WI38 (cell line): ENCODE measurements at regions not wholly inside any gene's neighbourhood (a gene's known extent, or its start where the extent isn't known, plus 50 kb on each side); places are given as distances from the start of the nearest gene placed in this dataset.

ENCODE experiments used
- H3K4me3 ChIP-seq: 2 replicates; pipeline ENCODE4 v1.5.1; 2011; ENCODE audit warnings: low read depth, mild to moderate bottlenecking, control low read depth, low read length
- TF ChIP-seq, protein P1 (sequence below): IDR thresholded peaks from 2 replicates; pipeline ENCODE4 v1.5.1; 2012; ENCODE audit warnings: low read depth, mild to moderate bottlenecking, control low read depth, low read length

DNA sequence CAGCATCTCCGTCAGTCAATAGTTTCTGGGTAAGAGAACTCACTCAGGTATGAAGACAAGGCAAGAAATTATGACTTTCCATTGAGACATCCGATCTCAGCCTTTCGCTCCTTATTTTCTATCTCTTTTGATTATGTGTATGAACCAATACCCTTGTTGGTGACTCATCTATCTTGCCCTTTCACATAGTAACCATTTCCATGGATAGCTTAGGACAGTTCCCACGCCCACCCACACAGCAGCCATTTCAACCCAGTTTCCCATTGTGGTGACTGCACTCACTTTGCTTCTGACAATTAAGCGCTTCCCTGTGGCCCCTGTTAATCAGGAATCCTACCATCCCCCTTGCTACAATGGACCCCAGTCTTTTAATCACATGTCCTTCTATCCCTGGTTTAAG is 210.6 kb upstream of the ADGRL2 start:
- TF ChIP-seq, protein P1, sequence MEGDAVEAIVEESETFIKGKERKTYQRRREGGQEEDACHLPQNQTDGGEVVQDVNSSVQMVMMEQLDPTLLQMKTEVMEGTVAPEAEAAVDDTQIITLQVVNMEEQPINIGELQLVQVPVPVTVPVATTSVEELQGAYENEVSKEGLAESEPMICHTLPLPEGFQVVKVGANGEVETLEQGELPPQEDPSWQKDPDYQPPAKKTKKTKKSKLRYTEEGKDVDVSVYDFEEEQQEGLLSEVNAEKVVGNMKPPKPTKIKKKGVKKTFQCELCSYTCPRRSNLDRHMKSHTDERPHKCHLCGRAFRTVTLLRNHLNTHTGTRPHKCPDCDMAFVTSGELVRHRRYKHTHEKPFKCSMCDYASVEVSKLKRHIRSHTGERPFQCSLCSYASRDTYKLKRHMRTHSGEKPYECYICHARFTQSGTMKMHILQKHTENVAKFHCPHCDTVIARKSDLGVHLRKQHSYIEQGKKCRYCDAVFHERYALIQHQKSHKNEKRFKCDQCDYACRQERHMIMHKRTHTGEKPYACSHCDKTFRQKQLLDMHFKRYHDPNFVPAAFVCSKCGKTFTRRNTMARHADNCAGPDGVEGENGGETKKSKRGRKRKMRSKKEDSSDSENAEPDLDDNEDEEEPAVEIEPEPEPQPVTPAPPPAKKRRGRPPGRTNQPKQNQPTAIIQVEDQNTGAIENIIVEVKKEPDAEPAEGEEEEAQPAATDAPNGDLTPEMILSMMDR, result no peak
- H3K4me3 ChIP-seq, result no peak overlapping the region

- no peak overlapping the region for H3K4me3 ChIP-seq
- TF ChIP-seq, protein P1, result no peak
These were observed 212.6 kb upstream of the ADGRL2 start for GRCh38 chr1:81588149-81588548.

- TF ChIP-seq, protein P1, result no peak
- H3K4me3 ChIP-seq, result no peak overlapping the region
These were observed 213.3 kb upstream of the ADGRL2 start for GRCh38 chr1:81587426-81587825.

GRCh38 chr1:81585371-81585770 is 215.4 kb upstream of the ADGRL2 start:
- H3K4me3 ChIP-seq, result no peak overlapping the region
- TF ChIP-seq, protein P1, result no peak

- H3K4me3 ChIP-seq, result no peak overlapping the region
- TF ChIP-seq, protein P1, result no peak
These were observed 216.3 kb upstream of the ADGRL2 start for GRCh38 chr1:81584398-81584797.

DNA sequence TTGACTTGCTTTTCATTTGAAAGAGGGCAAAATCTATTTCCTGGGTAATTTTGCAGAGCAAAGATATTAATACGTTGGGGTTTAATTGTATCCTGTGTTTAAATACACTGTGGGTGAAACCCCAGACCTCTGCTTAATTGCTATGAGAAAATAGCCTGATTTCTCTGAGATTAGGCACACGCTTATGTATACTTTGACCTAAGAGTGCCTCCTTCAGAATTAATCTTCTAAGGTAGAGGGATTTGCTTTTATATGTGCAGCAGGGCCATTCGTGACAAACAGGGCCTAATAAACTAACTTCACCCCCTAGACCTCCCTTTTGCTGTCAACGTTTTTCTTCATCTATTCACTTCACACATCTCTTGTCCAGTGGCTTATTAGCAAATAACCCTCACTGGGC is 216.9 kb upstream of the ADGRL2 start:
- TF ChIP-seq, protein P1, result no peak
- no peak overlapping the region for H3K4me3 ChIP-seq

GRCh38 chr1:81582467-81582986 is 218.2 kb upstream of the ADGRL2 start:
- no peak overlapping the region for H3K4me3 ChIP-seq
- TF ChIP-seq, protein P1, result no peak
